A673 (cell line): ENCODE measurements at regions not wholly inside any gene's neighbourhood (a gene's known extent, or its start where the extent isn't known, plus 50 kb on each side); places are given as distances from the start of the nearest gene placed in this dataset.

ENCODE experiments used
- CTCF ChIP-seq: fragments of 300-800, 200-600 bp; sonication (generic); conservative IDR thresholded peaks from 2 replicates; pipeline ENCODE4 v1.5.1; 2017; ENCODE audit warnings: low read depth, mild to moderate bottlenecking, antibody characterized with exemption, low read length, moderate library complexity, mixed read lengths
- EZH2 ChIP-seq: fragments of 200-600 bp; sonication (generic); IDR thresholded peaks from 2 replicates; pipeline ENCODE4 v1.6.1; 2017; ENCODE audit warnings: borderline replicate concordance, low read depth, mild to moderate bottlenecking, mixed read lengths, antibody characterized with exemption, low read length; ENCODE audit not compliant: poor library complexity, severe bottlenecking

DNA sequence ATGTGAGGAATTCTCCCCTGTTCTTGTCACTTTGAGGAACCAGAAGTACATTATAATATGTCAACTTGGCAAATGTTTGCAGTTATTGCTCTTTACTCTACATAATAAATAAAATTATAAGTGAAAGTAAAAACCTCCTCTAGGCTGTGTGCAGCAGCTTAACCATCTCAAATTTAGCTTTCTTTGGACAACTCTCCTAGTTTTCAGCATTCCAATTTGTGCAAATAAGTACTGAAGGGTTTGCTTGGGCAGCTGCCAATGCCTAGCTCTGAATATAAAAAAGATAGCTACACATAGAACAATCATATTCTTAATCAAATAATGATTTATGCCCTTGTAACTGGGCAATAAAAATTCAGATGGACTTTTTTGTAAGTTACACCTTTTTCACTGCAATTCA lies 82.5 kb downstream of the GASK1B start:
- no peak for TF ChIP-seq CTCF
- no peak for TF ChIP-seq EZH2
